IPS-18c (cell line): ENCODE measurements at regions not wholly inside any gene's neighbourhood (a gene's known extent, or its start where the extent isn't known, plus 50 kb on each side); places are given as distances from the start of the nearest gene placed in this dataset.

ENCODE experiments used
- H3K4me3 ChIP-seq: 2 replicates; pipeline ENCODE4 v1.7.0; 2013; ENCODE audit warnings: low read depth, mild to moderate bottlenecking, low read length, moderate library complexity; ENCODE audit not compliant: insufficient read depth
- H3K9me3 ChIP-seq: one replicate; pipeline ENCODE4 v1.6.1; 2013; ENCODE audit warnings: mild to moderate bottlenecking, low read length, moderate library complexity; ENCODE audit not compliant: control insufficient read depth, insufficient read depth

DNA sequence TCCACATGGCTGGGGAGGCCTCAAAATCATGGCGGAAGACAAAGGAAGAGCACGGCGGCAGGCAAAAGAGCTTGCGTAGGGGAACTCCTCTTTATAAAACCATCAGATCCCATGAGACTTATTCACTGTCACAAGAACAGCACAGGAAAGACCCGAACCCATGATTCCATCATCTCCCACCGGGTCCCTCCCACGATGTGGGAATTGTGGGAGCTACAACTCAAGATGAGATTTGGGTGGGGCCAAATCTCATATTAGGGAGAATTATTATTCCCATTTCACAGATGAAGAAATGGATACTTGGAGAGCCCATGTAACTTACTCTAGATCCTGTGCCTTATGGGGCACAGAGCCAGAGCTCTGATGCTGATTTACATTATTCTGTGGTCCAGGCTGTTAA, 322.6 kb downstream of the PCNX1 start:
- H3K4me3 ChIP-seq, result no peak overlapping the region
- H3K9me3 ChIP-seq, result peaks cover 2% of the 10 kb centered on the region

DNA sequence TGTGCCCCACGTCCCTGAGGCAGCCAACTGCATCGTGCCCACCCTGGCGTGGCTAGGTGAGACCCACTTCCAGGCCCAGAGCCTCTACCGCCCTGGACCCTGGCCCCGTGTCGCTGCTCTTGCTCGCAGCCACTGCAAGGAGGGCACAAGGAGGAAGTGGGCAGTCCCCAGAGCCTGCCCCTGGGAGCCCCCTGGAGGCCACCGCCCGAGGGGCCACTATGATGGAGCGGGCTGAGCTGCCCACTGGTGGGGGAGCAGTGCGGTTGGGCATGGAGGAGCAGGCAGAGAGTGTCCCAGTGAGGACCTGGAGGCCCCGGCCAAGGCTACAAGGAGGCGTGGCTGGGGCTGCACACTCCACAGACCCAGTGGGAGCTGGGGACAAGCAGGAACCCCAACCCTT, 323.6 kb downstream of the PCNX1 start:
- H3K4me3 ChIP-seq, result no peak overlapping the region
- peaks cover 2% of the 10 kb centered on the region for H3K9me3 ChIP-seq

- peaks cover 2% of the 10 kb centered on the region for H3K9me3 ChIP-seq
- H3K4me3 ChIP-seq, result no peak overlapping the region
Observed at GRCh38 chr14:71231521-71232393, 324.5 kb downstream of the PCNX1 start.

DNA sequence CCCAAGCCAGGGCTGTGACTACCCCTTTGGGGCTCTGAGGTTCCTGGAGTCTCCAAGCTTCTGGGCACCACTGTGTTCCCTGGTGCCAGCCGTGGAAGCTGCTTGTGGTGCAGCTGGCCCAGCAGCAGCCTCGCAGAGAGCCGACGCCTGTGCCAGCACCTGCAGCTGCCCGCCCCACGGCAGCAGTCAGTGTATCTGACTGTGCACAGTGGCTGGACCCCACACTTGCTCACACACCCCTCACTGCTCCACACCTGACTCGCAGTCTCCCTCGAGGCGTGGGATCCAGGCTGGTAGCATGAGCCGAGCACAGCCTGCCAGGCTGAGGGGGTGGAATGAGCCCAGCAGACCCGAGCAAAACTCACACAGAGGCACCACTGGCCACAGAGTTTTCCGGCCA, 325.2 kb downstream of the PCNX1 start:
- Histone ChIP-seq H3K4me3 (no peak overlapping the region), H3K9me3 (peaks cover 4% of the 10 kb centered on the region)

DNA sequence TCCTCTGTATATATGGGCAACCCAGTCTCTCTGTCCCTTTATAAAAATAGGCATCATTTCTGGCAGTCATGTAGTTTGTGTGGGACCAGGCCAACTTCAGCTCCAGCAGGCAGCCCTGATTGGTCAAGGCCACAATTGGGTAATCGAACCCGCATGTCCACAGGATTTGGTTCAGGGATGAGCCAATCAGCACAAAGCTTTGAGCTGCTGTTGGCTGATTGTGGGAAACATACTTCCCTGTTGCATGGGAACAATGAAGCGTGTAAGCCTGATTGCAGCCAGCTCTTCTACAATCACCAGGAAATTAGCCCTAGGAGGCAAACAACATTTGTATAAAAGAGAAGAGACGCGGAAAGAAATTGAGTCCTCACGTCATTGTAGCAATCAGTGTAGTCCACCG, 328.6 kb downstream of the PCNX1 start:
- peaks cover 3% of the 10 kb centered on the region for H3K9me3 ChIP-seq
- H3K4me3 ChIP-seq, result no peak overlapping the region

DNA sequence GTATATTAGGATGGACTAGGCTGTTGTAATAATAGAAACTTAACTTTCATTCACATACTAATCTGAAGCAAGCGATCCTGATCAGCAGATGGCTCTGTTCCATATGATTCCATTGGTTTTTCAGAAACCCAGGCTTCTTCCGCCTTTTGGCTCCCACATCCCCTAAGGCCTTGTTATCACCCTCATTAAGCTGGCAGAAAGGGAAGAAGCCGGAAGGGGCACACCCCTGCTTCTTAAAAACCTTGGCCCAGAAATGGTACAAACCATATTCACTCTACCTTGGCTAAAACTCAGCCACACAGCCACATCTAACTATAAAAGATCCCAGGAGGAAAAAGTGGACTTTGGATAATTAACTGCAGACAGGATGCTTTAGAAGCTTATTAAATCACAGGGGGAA, 329.2 kb downstream of the PCNX1 start:
- H3K4me3 ChIP-seq, result no peak overlapping the region
- H3K9me3 ChIP-seq, result peaks cover 2% of the 10 kb centered on the region

GRCh38 chr14:71237556-71237955, 330.3 kb downstream of the PCNX1 start:
- no peak overlapping the region for H3K4me3 ChIP-seq
- peaks cover 2% of the 10 kb centered on the region for H3K9me3 ChIP-seq

GRCh38 chr14:71238835-71239234, 331.6 kb downstream of the PCNX1 start:
- Histone ChIP-seq H3K4me3 (no peak overlapping the region), H3K9me3 (peaks cover 2% of the 10 kb centered on the region)

DNA sequence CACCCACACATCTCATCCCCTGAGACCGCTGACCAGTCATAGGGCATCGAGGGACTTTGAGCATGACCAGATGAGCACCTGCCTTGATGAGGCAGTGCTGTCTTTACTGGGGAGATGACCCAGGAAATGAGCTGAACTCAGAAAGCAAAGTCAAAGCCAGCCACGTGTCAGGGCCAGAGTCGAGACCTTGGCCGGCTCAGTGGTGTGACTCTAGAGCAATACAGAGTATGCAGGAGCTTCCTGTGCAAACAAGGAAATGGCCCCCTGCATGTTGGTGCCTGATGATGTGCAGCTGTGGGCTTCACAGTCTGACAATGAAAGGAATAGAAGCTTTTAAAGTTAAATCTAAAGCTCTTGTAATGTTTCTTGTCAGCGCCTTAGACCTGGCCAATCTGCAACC, 332.9 kb downstream of the PCNX1 start:
- peaks cover 2% of the 10 kb centered on the region for H3K9me3 ChIP-seq
- no peak overlapping the region for H3K4me3 ChIP-seq

- Histone ChIP-seq H3K9me3 (peaks cover 2% of the 10 kb centered on the region), H3K4me3 (no peak overlapping the region)
Observed at GRCh38 chr14:71240866-71241520, 333.7 kb downstream of the PCNX1 start.

GRCh38 chr14:71242237-71242748, 335.0 kb downstream of the PCNX1 start:
- H3K4me3 ChIP-seq, result no peak overlapping the region
- no peaks in the 10 kb centered on the region for H3K9me3 ChIP-seq

DNA sequence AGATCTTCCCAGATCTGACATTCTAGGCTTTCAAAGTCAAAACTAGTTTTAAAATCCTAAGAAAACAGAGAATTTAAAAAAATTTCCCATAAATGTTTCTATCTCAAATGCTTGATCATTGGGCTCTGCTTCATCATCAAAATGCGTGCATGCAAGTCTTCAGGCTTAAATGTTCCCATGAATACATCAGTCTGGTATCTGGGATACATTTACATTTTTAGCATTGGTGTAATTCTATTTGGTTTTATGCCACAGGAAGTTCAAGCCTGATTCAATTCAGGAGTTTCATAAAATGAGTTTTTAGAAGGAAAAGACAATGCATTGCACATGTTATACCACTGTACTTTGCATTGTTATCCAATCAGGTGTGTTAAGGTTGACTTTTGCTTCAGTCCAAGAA, 336.4 kb downstream of the PCNX1 start:
- Histone ChIP-seq H3K9me3 (no peaks in the 10 kb centered on the region), H3K4me3 (no peak overlapping the region)

DNA sequence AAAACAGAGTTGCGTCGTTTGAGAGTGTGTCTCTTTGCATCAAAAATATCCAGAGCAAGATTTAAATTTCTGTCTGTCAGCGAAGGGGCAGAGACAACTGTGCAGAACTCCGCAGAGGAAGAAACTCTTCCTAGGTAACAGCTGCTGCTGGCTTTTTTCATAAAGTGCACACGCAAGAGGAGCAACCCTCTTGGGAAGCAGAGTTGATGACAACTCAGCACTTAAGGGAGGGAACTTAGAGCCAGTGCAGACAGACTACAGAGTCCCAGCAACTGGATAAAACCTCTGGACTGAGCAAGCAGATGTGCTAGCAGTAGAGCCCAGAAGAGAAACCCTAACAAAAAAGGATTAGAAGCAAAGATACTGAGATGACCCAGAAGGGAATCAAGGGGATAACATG, 337.1 kb downstream of the PCNX1 start:
- no peaks in the 10 kb centered on the region for H3K9me3 ChIP-seq
- no peak overlapping the region for H3K4me3 ChIP-seq

DNA sequence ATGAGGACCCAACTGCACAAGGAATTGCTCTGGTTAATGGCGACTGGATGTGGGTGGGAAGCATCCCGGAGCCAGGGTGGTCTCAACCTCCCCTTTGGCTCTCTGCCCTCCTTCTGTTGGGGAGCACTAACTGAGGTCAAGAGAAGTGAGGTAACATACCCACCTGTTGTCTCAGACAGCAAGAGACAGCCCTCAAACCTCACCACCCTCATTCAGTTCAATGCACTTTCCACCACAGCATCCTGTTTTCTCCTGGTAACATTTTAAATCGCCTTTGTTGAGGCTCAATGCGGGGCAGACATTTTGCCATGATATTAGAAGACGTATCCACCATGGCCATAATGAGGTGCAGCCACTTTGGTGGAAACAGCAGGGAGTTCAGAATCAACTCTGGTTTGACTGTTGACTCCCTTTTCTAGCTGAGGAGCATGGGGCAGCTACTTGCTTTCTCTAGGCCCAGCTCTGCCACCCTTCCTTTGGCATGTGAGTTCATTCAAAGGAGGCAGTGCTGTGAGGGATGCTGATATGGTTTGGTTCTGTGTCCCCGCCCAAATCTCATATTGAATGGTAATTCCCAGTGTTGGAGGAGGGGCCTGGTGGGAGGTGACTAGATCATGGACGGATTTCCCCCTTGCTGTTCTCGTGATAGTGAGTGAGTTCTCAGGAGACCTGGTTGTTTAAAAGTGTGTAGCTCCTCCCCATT, 338.6 kb downstream of the PCNX1 start:
- H3K9me3 ChIP-seq, result no peaks in the 10 kb centered on the region
- no peak overlapping the region for H3K4me3 ChIP-seq

- Histone ChIP-seq H3K4me3 (no peak overlapping the region), H3K9me3 (no peaks in the 10 kb centered on the region)
Observed at GRCh38 chr14:71246539-71246938, 339.3 kb downstream of the PCNX1 start.

GRCh38 chr14:71247106-71247505, 339.8 kb downstream of the PCNX1 start:
- Histone ChIP-seq H3K9me3 (no peaks in the 10 kb centered on the region), H3K4me3 (no peak overlapping the region)

DNA sequence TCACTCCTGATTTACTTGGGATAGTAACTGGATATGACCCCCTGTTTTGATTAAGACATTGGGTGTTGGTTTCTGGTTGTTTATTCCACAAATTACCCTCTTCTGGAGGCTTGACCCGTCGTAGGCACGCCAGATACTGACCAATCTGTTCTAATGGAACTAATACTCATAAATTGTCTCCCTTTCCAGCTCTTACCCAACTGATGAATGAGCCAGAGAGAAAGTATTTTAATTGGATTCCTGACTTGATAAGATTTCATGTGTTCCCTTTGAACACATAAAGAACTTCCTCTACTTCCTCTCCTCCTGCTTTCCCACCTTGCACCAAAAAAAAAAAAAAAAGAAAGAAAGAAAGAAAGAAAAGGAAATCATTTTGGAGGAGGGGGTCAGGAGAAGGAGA, 340.9 kb downstream of the PCNX1 start:
- Histone ChIP-seq H3K9me3 (no peaks in the 10 kb centered on the region), H3K4me3 (no peak overlapping the region)

GRCh38 chr14:71250347-71250746, 343.1 kb downstream of the PCNX1 start:
- no peak overlapping the region for H3K4me3 ChIP-seq

More at GRCh38 chr14:71250347-71250746, 343.1 kb downstream of the PCNX1 start:
- no peaks in the 10 kb centered on the region for H3K9me3 ChIP-seq
